ENCODE measurements at regions not wholly inside any gene's neighbourhood (a gene's known extent, or its start where the extent isn't known, plus 50 kb on each side); places are given as distances from the start of the nearest gene placed in this dataset.

DNA sequence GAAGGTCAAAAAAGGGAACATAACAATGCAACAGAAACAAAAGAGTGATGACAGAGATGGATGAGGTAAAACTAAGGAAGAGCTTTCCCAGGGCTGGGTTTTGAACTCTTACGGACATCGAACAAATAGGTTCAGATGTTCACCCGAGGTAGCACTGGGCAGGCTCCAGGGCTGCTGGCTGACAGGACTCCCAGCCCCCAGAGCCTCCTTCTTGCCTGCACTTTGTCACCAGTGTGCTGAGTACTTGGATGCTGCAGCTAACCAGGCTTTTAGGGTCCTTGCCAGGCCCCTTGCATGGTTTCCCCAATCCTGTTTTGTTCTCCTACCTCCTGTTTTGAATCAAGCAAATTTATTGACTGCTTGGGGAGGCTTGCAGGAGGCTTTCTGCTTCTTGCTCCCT, 322.9 kb downstream of the DYSF start:
- Histone ChIP-seq H2AFZ (ENCODE audit: low read length) (no peak overlapping the region), H3K79me1 (ENCODE audit: low read depth, low read length) (peaks cover 2% of the 10 kb centered on the region), H3K27ac (replicated peaks; ENCODE audit: low read length) (no peak overlapping the region), H2AK5ac (ENCODE audit: low read depth, low read length) (no peak overlapping the region), H3K4me1 (ENCODE audit: control insufficient read depth in 2 of 2, insufficient read depth in 1 of 2, low read depth in 1 of 2, low read length in 2 of 2) (no peaks in the 10 kb centered on the region), H3K36me3 (replicated peaks in 1 of 2; ENCODE audit: control insufficient read depth in 2 of 2, insufficient read depth in 2 of 2, low read length in 2 of 2) (no peaks in the 10 kb centered on the region), H3K18ac (ENCODE audit: low read length) (no peak overlapping the region), H2BK5ac (ENCODE audit: low read length) (no peak overlapping the region), H2BK12ac (ENCODE audit: low read length) (no peak overlapping the region), H3K9me3 (replicated peaks in 1 of 2; ENCODE audit: control insufficient read depth in 2 of 2, insufficient read depth in 1 of 2, low read depth in 1 of 2, low read length in 2 of 2) (no peaks in the 10 kb centered on the region), H2BK15ac (ENCODE audit: low read length) (no peak overlapping the region), H4K8ac (ENCODE audit: low read depth, low read length) (no peak overlapping the region), H3K4me3 (ENCODE audit: low read length in 2 of 2) (no peak overlapping the region), H3K27me3 (ENCODE audit: control insufficient read depth in 3 of 3, insufficient read depth in 3 of 3, low read depth in 1 of 3, low read length in 3 of 3) (no peaks in the 10 kb centered on the region), H3K4me2 (ENCODE audit: insufficient read depth, low read length, poor library complexity, severe bottlenecking) (no peak overlapping the region), H3K9ac (ENCODE audit: low read depth, low read length, poor library complexity) (no peak overlapping the region), H3K14ac (ENCODE audit: low read length) (no peak overlapping the region), H2BK120ac (ENCODE audit: low read depth, low read length) (no peak overlapping the region), H3K23ac (ENCODE audit: low read depth, low read length, poor library complexity) (no peak overlapping the region), H4K91ac (ENCODE audit: low read depth, low read length, poor library complexity) (no peak overlapping the region), H3K4ac (ENCODE audit: low read length) (no peak overlapping the region)
- no CpG with 5 or more reads among the region's 3 CpGs for WGBS, 2 donors (ENCODE audit: extremely low coverage in 2 of 2, insufficient read length in 2 of 2, insufficient replicate concordance in 1 of 2)
- DNase-seq (ENCODE audit: low spot score) = no peak

DNA sequence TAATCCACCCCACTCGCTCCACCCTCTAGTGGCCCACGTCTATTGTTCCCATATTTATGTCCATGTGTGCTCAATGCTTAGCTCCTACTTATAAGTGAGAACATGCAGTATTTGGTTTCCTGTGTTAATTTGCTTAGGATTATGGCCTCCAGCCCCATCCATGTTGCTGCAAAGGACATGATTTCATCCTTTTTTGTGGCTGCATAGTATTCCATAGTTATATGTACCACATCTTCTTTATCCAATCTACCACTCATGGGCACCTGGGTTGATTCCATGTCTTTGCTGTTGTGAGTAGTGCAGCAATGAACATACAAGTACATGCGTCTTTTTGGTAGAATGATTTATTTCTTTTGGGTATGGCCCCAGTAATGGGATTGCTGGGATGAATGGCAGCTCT, 319.9 kb downstream of the DYSF start:
- Histone ChIP-seq H3K27me3 (ENCODE audit: control insufficient read depth in 3 of 3, insufficient read depth in 3 of 3, low read depth in 1 of 3, low read length in 3 of 3) (no peaks in the 10 kb centered on the region), H4K91ac (ENCODE audit: low read depth, low read length, poor library complexity) (no peak overlapping the region), H2AFZ (ENCODE audit: low read length) (no peak overlapping the region), H4K8ac (ENCODE audit: low read depth, low read length) (no peak overlapping the region), H3K18ac (ENCODE audit: low read length) (no peak overlapping the region), H3K79me1 (ENCODE audit: low read depth, low read length) (peaks cover 2% of the 10 kb centered on the region), H3K23ac (ENCODE audit: low read depth, low read length, poor library complexity) (no peak overlapping the region), H3K14ac (ENCODE audit: low read length) (no peak overlapping the region), H2BK120ac (ENCODE audit: low read depth, low read length) (no peak overlapping the region), H2BK5ac (ENCODE audit: low read length) (no peak overlapping the region), H2BK15ac (ENCODE audit: low read length) (no peak overlapping the region), H3K4me3 (ENCODE audit: low read length in 2 of 2) (no peak overlapping the region), H3K36me3 (replicated peaks in 1 of 2; ENCODE audit: control insufficient read depth in 2 of 2, insufficient read depth in 2 of 2, low read length in 2 of 2) (no peaks in the 10 kb centered on the region), H3K9ac (ENCODE audit: low read depth, low read length, poor library complexity) (no peak overlapping the region), H3K27ac (replicated peaks; ENCODE audit: low read length) (no peak overlapping the region), H3K4me1 (ENCODE audit: control insufficient read depth in 2 of 2, insufficient read depth in 1 of 2, low read depth in 1 of 2, low read length in 2 of 2) (no peaks in the 10 kb centered on the region), H3K4ac (ENCODE audit: low read length) (no peak overlapping the region), H3K9me3 (replicated peaks in 1 of 2; ENCODE audit: control insufficient read depth in 2 of 2, insufficient read depth in 1 of 2, low read depth in 1 of 2, low read length in 2 of 2) (peaks cover 0 to 2% of the 10 kb centered on the region in 2 donors), H2AK5ac (ENCODE audit: low read depth, low read length) (no peak overlapping the region), H2BK12ac (ENCODE audit: low read length) (no peak overlapping the region), H3K4me2 (ENCODE audit: insufficient read depth, low read length, poor library complexity, severe bottlenecking) (no peak overlapping the region)
- DNase-seq (ENCODE audit: low spot score) = no peak
- WGBS, 2 donors (ENCODE audit: extremely low coverage in 2 of 2, insufficient read length in 2 of 2, insufficient replicate concordance in 1 of 2) = no CpG with 5 or more reads among the region's 3 CpGs

DNA sequence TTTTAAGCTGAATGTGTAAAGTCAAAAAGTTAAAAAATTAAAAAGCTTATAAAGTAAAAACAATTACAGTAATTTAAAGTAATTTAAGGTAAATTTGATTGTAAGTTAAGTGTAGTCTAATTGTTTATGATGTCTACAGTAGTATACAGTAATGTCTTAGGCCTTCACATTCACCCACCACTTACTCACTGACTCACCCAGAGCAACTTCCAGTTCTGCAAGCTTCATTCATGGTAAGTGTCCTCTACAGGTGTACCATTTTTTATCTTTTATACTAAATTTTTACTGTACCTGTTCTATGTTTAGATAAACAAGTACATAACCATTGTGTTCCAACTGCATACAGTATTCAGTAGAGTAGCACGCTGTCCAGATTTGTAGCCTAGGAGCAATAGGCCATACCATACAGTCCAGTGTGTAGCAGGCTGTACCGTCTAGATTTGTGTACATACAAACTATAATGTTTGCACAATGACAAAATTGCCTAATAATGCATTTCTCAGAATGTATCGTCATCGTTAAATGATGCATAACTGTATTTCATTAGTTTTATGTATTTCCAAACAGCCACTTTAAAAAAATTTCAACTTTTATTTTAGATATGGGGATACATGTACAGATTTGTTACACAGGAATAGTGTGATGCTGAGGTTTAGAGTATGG, 319.3 kb downstream of the DYSF start:
- no peak overlapping the region for H2BK120ac ChIP-seq (ENCODE audit: low read depth, low read length)
- no peak overlapping the region for H2BK15ac ChIP-seq (ENCODE audit: low read length)
- no peaks in the 10 kb centered on the region for H3K27me3 ChIP-seq (ENCODE audit: control insufficient read depth in 3 of 3, insufficient read depth in 3 of 3, low read depth in 1 of 3, low read length in 3 of 3)
- H4K91ac ChIP-seq (ENCODE audit: low read depth, low read length, poor library complexity) = no peak overlapping the region
- H3K14ac ChIP-seq (ENCODE audit: low read length) = no peak overlapping the region
- H2BK5ac ChIP-seq (ENCODE audit: low read length) = no peak overlapping the region
- no peak overlapping the region for H3K4ac ChIP-seq (ENCODE audit: low read length)
- no peak overlapping the region for H3K27ac ChIP-seq (replicated peaks; ENCODE audit: low read length)
- H3K9ac ChIP-seq (ENCODE audit: low read depth, low read length, poor library complexity) = no peak overlapping the region
- no peak overlapping the region for H2BK12ac ChIP-seq (ENCODE audit: low read length)
- peaks cover 2% of the 10 kb centered on the region for H3K79me1 ChIP-seq (ENCODE audit: low read depth, low read length)
- no peaks in the 10 kb centered on the region for H3K4me1 ChIP-seq (ENCODE audit: control insufficient read depth in 2 of 2, insufficient read depth in 1 of 2, low read depth in 1 of 2, low read length in 2 of 2)
- H3K4me2 ChIP-seq (ENCODE audit: insufficient read depth, low read length, poor library complexity, severe bottlenecking) = no peak overlapping the region
- H3K36me3 ChIP-seq (replicated peaks in 1 of 2; ENCODE audit: control insufficient read depth in 2 of 2, insufficient read depth in 2 of 2, low read length in 2 of 2) = no peaks in the 10 kb centered on the region
- peaks cover 0 to 2% of the 10 kb centered on the region in 2 donors for H3K9me3 ChIP-seq (replicated peaks in 1 of 2; ENCODE audit: control insufficient read depth in 2 of 2, insufficient read depth in 1 of 2, low read depth in 1 of 2, low read length in 2 of 2)
- H4K8ac ChIP-seq (ENCODE audit: low read depth, low read length) = no peak overlapping the region
- WGBS, 2 donors (ENCODE audit: extremely low coverage in 2 of 2, insufficient read length in 2 of 2, insufficient replicate concordance in 1 of 2) = no CpG with 5 or more reads among the region's 4 CpGs
- no peak overlapping the region for H3K23ac ChIP-seq (ENCODE audit: low read depth, low read length, poor library complexity)
- H3K18ac ChIP-seq (ENCODE audit: low read length) = no peak overlapping the region
- no peak overlapping the region for H2AFZ ChIP-seq (ENCODE audit: low read length)
- no peak for DNase-seq (ENCODE audit: low spot score)
- H3K4me3 ChIP-seq (ENCODE audit: low read length in 2 of 2) = no peak overlapping the region
- H2AK5ac ChIP-seq (ENCODE audit: low read depth, low read length) = no peak overlapping the region

DNA sequence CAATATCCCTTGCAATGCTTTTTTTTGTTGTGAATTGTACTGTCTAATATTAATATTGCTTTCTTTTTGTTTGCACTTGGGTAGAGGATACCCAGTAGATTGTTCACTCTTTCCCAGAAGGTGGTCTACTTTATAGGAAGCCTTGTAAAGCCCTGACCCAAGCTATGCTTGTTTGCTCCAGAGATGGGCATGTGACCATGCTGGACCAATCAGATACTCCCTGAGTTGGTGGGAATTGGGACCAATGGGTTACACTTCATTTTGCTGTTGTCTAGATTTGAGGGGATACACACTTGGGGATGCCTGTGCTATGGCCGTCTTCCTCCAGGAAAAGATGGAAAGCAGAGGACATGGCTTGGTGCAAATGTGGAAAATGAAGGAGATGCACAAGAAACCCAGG, 314.3 kb downstream of the DYSF start:
- Histone ChIP-seq H2AFZ (ENCODE audit: low read length) (no peak overlapping the region), H3K14ac (ENCODE audit: low read length) (no peak overlapping the region), H2BK120ac (ENCODE audit: low read depth, low read length) (no peak overlapping the region), H2AK5ac (ENCODE audit: low read depth, low read length) (no peak overlapping the region), H3K9me3 (replicated peaks in 1 of 2; ENCODE audit: control insufficient read depth in 2 of 2, insufficient read depth in 1 of 2, low read depth in 1 of 2, low read length in 2 of 2) (peaks cover 0 to 2% of the 10 kb centered on the region in 2 donors), H3K9ac (ENCODE audit: low read depth, low read length, poor library complexity) (no peak overlapping the region), H2BK15ac (ENCODE audit: low read length) (no peak overlapping the region), H3K27ac (replicated peaks; ENCODE audit: low read length) (no peak overlapping the region), H4K91ac (ENCODE audit: low read depth, low read length, poor library complexity) (no peak overlapping the region), H3K4ac (ENCODE audit: low read length) (no peak overlapping the region), H3K18ac (ENCODE audit: low read length) (no peak overlapping the region), H3K23ac (ENCODE audit: low read depth, low read length, poor library complexity) (no peak overlapping the region), H4K8ac (ENCODE audit: low read depth, low read length) (no peak overlapping the region), H2BK12ac (ENCODE audit: low read length) (no peak overlapping the region), H2BK5ac (ENCODE audit: low read length) (no peak overlapping the region), H3K4me3 (ENCODE audit: low read length in 2 of 2) (no peak overlapping the region), H3K79me1 (ENCODE audit: low read depth, low read length) (peaks cover 2% of the 10 kb centered on the region), H3K4me1 (ENCODE audit: control insufficient read depth in 2 of 2, insufficient read depth in 1 of 2, low read depth in 1 of 2, low read length in 2 of 2) (no peaks in the 10 kb centered on the region), H3K27me3 (ENCODE audit: control insufficient read depth in 3 of 3, insufficient read depth in 3 of 3, low read depth in 1 of 3, low read length in 3 of 3) (no peaks in the 10 kb centered on the region), H3K36me3 (replicated peaks in 1 of 2; ENCODE audit: control insufficient read depth in 2 of 2, insufficient read depth in 2 of 2, low read length in 2 of 2) (no peaks in the 10 kb centered on the region), H3K4me2 (ENCODE audit: insufficient read depth, low read length, poor library complexity, severe bottlenecking) (no peak overlapping the region)
- no CpG with 5 or more reads among the region's 1 CpG for WGBS, 2 donors (ENCODE audit: extremely low coverage in 2 of 2, insufficient read length in 2 of 2, insufficient replicate concordance in 1 of 2)
- no peak for DNase-seq (ENCODE audit: low spot score)

Measured in neuronal stem cell (in vitro differentiated cells).